RCC 7860 (cell line): ENCODE measurements at regions not wholly inside any gene's neighbourhood (a gene's known extent, or its start where the extent isn't known, plus 50 kb on each side); places are given as distances from the start of the nearest gene placed in this dataset.
"Not testable (repeated sequence)": the region's sequence is repeated elsewhere in the genome, so short reads cannot be mapped to it uniquely, and the experiment has no call there.

ENCODE experiments used
- DNase-seq: peaks from one replicate; pipeline ENCODE4 v3.0.0-alpha.2; 2015; ENCODE audit warnings: low spot score
- FAIRE-seq: peaks from 2 replicates; lab custom pipeline; 2012; peaks lifted over from hg19 to GRCh38; lab: Jason Lieb, UNC

DNA sequence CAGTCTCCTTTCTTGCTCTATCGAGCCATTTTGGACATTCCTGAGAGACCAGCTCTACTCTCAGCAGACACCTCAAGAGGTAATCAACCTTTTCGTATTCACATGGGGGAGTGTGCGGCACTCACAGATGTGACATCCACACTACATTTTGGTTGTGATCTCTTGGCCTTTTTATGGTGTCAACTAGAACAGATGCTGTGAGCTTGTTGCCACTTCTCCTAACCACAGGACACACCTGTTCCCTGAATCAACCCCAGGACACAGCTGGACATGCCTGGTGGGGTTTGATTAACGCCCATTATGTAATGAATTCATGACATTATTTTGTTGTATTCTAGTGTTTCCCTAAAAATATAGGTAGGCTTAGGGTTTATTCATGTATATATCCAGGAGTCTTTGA, 1143.6 kb downstream of the TMEM121 start:
- FAIRE-seq (no peak), DNase-seq (no peak)

DNA sequence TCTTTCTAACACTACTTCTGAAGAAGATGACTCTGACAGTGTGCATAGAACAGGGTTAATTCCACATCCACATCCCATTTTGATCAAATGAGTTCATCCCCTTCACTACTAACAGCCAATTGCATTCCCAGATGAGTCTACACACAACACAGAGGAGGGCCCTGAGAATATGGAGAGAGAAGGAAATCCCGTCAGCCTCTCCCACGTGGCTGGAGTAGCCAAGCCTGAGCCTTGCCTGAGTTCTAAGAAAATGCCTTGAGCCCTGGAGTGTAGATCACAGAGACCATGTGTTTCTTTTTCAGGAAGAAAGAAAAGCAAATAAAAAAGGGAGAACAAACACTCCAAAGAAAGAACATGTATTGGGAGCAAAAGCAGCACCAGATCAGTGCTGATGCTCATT, 1147.7 kb downstream of the TMEM121 start:
- FAIRE-seq, DNase-seq: not testable (repeated sequence)

DNA sequence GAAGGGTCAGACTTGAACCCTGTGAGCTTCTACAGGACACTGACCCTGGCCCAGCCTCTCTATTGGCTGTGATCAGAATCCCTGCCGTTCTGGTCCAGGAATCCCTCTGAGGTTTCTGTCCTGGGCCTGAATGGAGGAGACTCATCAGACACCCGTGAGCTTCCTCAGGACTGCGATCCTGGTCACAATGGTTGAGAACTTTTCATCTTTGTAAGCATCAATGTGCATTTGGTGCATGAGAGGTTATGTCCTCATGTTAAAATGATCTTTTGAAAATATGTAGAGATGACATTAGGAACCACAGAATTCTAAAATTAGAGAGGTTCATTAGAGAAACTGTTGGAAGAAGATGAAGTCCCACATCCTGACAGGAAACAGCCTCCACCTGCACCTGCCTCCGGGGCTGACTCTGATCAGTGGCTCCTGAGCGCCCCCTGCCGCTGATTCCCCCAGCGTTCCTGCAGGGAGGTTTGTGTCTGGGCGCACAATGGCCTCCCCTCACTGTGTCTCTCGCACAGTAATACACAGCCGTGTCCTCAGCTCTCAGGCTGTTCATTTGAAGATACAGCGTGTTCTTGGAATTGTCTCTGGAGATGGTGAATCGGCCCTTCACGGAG, 1148.2 kb downstream of the TMEM121 start:
- not testable (repeated sequence) for FAIRE-seq, DNase-seq

DNA sequence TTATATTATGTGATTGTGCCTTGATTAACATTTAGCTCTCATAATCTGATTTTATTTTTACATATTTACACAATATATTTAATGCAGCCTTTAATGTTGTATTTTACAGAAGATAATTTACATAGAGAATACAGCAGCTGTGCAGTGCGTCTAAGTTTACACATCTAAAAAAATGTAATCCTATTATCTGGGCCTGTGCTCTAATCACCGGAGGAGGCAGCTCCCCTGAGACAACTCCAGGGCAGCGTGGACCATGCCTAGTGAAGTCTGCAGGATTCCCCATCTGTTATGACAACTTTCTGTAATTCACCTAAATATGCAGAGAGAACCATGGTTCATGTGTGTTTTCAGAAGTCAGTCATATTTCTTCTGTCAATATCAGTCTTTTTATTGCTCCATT, 1149.3 kb downstream of the TMEM121 start:
- not testable (repeated sequence) for DNase-seq, FAIRE-seq

DNA sequence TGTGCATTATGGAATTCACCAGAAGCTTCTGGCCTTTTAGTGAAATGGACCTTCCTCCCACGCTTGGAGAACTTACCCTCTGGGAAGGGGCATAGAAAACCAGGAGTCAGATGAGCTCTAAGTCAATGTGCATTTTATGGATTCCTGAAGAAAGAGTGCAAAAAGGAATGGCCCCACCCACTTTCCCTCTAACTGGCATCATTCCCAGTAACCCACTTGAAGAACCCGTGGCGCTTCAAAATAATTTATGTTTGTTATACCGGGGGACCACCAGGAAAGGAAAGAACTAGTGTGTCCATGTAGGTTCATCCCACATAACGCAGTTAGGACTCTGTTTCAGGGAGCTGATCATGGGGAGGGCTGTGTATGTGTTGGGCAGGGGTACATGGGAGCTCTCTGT, 1153.4 kb downstream of the TMEM121 start:
- DNase-seq, result no peak
- FAIRE-seq, result no peak

DNA sequence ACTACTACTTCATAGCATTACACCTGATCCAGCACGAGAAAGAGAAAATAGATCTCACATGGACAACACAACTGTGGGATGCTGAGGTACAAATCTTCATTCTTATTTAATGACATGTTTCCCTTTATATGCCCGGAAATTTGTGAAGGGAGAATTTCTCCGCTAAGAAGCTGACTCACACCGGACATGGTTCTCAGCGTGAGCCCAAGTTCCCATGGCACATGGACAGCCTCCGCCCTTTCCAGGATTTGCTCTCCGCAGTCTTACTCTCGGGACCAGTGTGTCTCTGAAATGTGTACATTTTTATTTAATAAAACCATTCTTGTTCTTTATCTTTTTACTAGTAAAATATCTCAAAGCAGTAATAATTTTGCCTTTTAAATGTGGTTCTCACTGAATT, 1154.8 kb downstream of the TMEM121 start:
- DNase-seq (no peak), FAIRE-seq (no peak)

DNA sequence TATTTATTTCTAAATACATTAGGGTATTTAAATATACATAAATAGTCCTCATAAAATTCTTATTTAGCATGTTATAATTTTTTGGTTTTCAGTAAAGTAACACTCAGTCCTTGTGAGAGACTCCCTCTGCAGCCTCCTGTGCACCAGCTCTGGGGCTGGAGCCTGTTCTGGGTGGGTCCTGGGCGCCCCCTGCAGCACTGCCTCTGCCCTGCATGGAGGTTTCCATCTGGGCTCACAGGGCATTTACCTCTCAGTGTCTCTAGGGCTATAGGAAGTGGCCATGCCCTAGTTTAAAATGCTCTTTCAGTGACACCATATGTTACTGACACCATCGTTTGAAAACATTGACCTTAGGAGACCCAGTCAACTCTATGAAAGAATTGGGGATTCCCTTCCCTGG, 1155.2 kb downstream of the TMEM121 start:
- DNase-seq, result no peak
- no peak for FAIRE-seq

DNA sequence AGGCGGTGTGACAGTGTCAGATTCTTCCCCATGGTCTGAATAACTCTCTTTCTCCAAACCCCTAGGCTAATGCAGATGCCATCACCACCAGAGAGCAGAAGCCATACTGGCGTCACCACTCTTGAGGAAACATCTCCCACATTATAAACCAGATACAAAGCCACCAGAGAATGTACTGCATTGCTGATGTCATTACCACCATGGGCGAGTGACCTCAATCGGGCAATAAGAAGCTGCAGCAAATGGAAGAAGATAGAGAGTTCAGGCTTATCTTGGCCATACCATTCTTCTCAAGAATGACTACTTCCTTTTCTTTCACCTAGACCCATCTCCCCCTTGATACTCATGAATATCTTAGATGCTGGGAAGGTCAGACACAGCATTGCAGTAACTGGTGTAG, 1157.2 kb downstream of the TMEM121 start:
- no peak for FAIRE-seq

DNA sequence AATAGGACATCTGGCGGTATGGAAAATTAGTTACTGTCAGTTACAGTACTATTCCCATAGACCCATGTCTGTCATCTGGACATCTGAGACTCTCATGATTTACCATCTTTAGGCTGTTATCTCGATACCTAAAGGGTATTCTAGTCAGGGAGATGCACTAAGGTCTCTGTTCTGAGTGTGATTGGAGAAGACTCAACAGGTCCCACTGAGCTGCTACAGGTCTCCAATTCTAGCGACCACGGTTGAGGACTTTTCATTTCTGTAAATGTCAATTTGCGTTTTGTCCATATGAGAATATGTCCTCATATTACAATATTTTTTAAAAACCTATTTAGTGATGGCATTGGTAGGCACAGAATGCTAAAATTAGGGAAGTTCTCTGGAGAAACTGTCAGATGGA, 1160.2 kb downstream of the TMEM121 start:
- no peak for DNase-seq
- no peak for FAIRE-seq

More for the DNA sequence above, 1157.2 kb downstream of the TMEM121 start:
- no peak for DNase-seq

DNA sequence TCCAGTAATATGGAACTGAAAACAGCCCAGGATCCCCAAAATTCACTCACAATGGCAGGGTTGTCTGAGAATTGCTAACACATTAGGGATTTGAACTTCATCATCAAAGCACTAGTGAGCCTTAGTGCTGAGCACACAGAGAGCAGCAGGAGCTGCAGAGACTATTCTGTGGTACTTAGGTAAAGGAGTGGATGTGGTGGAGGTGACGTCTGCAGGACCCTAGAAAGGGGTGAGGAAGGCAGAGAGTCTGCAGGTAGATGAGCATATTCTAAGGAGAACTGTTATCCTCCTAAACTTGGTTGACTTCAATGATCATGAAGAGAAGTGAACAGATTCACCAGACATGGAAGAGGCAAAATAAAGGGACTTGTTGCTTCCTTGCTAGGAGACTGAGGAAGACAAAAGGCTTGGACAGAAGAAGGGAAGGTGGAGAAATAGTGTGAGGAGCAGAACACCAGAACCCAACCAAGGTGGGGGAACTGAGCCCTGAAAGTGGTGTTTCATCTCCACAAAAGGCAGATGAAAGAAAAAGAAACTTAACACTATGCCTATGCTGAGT, 1164.0 kb downstream of the TMEM121 start:
- FAIRE-seq, result no peak
- no peak for DNase-seq

DNA sequence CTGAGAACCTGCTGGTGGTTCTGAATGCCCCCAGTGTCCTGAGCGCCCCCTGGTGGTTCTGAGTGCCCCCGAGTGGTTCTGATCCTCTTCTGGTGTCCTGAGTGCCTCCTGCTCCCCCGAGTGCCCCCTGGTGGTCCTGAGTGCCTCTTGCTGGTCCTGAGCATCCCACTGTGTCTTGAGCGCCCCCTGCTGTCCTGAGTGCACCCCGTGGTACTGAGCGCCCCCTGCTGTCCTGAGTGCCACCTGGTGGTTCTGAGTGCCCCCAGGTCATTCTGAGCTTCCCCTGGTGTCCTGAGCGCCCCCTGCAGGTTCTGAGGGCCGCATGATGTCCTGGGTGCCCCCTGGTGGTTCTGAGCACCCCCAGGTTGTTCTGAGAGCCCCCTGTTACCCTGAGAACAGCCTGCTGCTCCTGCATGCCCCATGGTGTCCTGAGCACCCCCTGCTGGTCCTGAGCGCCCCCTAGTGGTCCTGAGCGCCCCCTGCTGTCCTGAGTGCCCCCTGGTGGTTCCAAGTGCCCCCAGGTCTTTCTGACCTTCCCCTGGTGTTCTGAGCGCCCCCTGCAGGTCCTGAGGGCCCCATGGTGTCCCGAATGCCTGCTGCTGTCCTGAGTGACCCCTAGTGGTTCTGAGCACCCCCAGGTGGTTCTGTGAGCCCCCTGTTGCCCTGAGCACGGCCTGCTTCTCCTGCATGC, 1165.4 kb downstream of the TMEM121 start:
- DNase-seq (no peak), FAIRE-seq (no peak)

DNA sequence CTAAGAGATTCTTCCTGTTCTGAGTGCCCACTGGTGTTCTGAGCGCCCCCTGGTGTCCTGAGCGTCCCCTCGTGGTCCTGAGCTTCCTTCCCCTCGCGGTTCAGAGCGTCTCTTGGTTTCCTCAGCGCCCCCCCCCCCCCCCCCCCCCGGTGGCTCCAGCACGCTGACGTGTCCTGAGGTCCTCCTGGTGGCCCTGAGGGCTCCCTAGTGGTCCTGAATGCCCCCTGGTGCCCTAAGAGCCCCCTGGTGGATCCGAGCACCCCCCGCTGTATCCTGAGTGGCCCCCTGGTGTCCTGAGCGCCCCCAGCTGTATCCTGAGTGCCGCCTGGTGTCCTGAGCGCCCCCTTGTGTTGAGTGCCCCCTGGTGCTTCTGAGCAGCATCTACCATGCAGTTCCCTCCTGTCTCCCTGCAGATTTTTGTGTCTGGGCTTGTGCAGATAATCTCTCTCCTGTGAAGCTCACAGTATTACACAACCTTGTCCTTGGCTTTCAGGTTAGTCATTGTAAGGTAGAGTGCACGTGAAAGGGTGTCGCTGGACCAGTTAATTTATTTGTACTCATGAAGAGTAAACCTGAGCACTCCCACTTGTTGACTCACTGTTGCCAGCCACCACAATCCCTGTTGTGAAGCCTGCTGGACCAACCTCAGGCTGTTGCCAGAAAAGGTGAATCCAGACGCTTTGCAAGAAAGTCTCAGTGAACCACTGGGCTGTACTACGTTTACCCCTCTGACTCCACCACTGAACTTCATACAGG, 1168.4 kb downstream of the TMEM121 start:
- DNase-seq (no peak), FAIRE-seq (no peak)

DNA sequence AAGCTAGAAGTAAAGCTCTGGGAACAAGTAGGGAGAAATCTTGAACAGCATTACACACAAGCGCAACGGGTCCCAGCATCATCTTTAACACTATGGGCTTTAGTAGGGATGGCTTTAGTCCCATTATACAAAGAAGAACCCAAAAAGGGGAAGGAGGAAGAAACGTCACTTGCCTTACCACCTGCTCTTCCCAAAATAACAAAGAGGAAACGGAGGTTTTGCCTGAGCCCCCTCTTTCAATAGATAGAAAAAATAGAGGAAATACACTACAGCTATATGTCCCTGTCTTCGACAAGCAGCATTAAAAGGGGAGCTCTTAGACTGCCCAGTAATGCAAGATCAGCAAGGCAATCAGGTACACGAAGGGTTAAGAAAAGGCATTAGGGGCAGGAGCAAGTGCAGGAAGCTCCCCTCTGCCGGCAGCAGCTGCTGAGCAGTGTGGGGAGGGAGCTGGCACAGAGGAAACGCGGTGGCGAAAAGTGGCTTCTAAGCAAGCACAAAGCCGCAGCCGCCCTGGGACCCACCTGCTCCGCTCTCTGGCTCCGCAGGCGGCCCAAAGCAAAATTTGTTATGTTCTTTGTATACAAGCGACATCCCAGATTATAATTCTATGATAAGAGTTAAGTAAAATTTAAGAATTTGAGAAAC, 1172.4 kb downstream of the TMEM121 start:
- FAIRE-seq, DNase-seq: not testable (repeated sequence)

DNA sequence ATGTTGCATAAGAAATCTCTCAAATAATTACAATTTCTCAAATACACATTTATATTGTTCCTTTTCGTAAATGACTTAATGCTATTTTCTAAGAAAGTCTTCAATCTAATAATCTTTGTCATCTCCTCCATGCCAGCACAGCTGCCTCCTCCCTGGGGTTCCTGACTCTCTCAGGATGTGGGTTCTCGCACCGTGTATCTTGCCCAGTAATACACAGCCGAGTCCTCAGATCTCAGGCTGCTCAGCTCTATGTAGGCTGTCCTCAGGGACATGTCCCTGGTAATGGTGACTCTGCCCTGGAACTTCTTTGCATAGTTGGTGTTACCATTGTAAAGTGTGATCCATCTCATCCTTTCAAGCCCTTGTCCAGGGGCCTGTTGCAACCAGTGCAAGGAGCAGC, 1177.3 kb downstream of the TMEM121 start:
- not testable (repeated sequence) for FAIRE-seq, DNase-seq

DNA sequence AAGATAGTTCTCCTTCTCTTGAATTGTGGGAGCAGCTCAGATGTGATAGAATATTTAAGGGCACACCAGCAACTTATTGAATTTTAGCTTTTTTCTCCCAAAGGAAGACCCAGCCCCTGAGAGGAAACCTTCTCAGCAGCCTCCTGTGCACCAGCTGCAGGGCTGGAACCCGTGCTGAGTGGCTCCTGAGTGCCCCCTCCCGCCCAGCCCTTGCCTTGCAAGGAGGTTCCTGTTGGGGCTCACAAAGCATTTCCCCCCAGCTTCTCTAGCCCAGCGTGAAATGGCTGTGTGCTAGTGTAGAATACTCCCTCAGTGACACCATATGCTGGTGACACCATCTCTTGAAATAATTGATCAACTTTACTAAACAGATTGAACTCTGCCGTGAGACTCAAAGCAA, 1180.1 kb downstream of the TMEM121 start:
- DNase-seq, FAIRE-seq: not testable (repeated sequence)

DNA sequence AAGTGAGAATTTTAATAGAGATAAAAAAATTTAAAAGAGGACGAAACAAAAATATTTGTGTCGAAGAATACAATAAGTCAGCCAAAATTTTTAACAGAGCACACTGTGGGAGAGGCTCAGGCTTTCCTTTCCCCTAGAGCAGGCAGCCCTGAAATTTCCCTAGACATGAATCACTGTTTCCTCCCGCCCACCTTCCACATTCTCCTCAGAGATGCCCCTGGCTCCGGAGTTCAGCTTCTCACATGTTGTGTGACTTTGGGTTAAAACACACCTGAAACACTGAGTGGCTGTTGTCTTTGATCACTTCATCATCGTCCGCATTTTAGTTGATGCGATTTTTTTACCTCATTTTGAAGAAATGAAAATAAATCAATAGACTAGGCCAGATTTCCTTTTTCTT, 1183.8 kb downstream of the TMEM121 start:
- not testable (repeated sequence) for DNase-seq, FAIRE-seq

DNA sequence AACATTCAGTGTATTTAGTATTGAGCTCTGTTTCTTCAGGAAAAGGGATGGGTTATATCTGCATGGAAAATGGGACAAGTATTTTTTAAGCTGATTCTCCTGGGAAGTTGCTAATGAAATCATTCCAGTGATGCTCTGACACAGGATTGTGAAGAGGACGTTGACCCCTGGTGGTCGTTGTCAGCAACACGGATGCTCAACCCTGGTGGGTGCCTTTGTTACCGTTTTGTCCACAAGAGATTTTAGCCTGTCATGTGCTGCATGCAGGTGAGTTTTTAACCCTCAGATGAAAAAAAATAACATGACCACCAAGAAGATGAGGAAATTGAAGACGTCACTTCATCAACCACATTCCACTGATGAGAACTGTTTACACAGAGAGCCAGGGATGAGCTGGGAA, 1186.1 kb downstream of the TMEM121 start:
- not testable (repeated sequence) for FAIRE-seq, DNase-seq

DNA sequence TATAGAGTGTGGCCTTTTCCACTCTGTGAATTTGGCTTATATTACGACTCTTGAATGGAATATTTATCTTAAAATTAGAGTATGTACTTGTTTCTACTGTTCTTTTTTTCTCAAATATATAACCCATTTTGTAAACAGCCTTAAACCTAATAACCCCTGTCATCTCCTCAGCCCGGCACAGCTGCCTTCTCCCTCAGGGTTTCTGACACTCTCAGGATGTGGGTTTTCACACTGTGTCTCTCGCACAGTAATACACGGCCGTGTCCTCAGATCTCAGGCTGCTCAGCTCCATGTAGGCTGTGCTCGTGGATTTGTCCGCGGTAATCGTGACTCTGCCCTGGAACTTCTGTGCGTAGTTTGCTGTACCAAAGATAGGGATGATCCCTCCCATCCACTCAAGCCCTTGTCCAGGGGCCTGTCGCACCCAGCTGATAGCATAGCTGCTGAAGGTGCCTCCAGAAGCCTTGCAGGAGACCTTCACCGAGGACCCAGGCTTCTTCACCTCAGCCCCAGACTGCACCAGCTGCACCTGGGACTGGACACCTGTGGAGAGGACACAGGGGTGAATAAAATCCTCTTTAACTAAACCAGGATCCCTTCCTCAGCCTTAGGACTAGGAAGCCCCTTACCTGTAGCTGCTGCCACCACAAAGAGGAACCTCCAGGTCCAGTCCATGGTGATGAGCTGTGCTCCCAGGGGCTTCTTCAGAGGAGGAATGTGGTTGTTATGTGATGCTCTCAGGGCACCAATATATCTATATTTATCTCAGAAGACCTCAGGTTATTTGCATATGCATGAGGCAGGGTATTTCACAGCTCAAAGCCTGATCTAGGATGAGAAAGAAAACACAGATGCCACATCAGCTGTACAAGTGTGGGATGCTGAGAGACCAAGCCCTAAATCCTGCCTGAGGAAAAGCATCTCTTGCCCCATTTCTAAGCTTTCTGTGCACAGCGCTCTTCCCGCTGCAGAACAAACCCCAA, 1188.4 kb downstream of the TMEM121 start:
- FAIRE-seq, result not testable (repeated sequence)

DNA sequence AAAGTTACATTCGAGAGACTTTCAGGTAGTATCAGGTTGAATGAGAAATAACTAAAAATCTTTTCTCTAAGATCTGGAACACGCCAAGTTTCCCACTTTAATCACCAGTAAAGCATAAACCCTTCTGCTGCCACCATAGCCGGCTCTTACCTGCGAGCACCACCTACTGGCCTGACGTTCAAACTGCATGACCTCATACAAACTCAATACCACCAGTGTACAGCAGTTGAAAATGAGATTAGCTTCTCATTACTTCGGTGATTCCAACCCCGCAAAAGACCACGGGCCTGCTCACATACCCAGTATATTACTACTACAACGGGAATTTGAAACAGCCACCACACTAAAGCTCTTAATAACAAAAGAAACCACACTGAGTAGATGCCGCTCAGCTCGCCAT, 1191.2 kb downstream of the TMEM121 start:
- DNase-seq, FAIRE-seq: not testable (repeated sequence)

More for the DNA sequence above, 1188.4 kb downstream of the TMEM121 start:
- not testable (repeated sequence) for DNase-seq

DNA sequence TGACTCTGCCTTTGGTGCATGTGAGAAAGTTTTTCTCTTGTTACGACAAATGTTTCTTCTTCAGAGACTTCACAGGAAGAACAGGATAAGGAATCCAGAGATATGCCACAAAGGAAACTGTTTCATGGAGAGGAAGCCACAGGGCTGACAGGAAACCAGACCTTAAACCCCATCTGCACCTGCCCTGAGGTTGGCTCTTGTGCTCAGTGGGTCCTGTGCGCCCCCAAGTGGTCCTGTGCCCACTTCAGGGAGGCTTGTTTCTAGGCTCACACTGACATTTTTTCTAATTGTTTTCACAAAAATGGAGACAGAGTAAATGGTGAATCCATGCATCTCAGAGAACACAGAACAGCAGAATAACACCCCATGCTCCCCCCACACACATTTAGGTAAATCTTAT, 1193.5 kb downstream of the TMEM121 start:
- not testable (repeated sequence) for DNase-seq, FAIRE-seq
